ENCODE measurements at regions not wholly inside any gene's neighbourhood (a gene's known extent, or its start where the extent isn't known, plus 50 kb on each side); places are given as distances from the start of the nearest gene placed in this dataset.

DNA sequence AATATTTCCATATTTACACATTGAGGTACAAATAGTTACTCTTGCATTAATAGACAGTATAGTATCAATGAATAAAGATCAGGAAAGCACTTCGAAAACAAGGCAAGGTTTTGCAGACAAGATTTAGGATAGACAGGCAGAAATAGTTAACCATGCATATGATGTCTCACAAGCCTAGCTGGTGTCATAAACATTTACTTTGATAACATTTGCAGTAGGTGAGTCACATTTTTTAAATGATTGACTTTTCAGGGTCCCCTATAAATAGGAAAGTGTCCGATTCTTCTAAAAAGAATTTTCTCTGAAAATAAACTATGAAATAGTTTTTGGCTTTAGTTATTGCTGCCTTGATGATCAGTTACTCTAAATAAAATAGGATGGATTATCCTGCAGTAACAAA, 162.1 kb downstream of the SNX18 start:
- TF ChIP-seq RAD21 (IDR thresholded peaks at IDR 0.05; ENCODE audit: low read depth) (no peak), YY1 (IDR thresholded peaks at IDR 0.05; ENCODE audit: low read depth) (no peak), ZBTB7A (IDR thresholded peaks at IDR 0.05; ENCODE audit: low read depth) (no peak), EP300 (IDR thresholded peaks at IDR 0.05; ENCODE audit: borderline replicate concordance) (no peak), CREB1 (IDR thresholded peaks at IDR 0.05; ENCODE audit: low read depth) (no peak), TEAD4 (IDR thresholded peaks at IDR 0.05) (no peak), CEBPB (IDR thresholded peaks at IDR 0.05) (no peak), NFIC (IDR thresholded peaks at IDR 0.05) (no peak)
- TF ChIP-seq, protein P1, sequence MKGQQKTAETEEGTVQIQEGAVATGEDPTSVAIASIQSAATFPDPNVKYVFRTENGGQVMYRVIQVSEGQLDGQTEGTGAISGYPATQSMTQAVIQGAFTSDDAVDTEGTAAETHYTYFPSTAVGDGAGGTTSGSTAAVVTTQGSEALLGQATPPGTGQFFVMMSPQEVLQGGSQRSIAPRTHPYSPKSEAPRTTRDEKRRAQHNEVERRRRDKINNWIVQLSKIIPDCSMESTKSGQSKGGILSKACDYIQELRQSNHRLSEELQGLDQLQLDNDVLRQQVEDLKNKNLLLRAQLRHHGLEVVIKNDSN (IDR thresholded peaks at IDR 0.05), result no peak
- TF ChIP-seq, protein P2, sequence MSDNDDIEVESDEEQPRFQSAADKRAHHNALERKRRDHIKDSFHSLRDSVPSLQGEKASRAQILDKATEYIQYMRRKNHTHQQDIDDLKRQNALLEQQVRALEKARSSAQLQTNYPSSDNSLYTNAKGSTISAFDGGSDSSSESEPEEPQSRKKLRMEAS (IDR thresholded peaks at IDR 0.05), result no peak

DNA sequence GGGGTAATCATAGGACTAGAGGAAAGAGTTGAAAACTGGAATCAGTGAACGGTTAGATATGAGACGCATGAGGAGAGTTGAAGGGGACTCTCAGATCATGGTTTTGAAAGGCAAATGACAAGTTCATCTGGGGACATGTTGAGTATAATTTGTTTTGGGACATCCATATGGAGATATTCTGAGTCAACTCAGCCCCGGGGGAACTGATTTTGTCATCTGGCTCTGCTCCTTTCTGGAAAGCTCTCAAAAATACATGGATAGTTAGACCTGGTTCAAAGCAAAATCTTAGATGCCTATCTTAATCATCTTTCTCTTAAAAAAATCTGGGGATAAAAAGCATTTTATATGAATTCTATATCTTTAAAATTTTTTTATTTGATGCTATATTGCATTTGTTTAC, 161.2 kb downstream of the SNX18 start:
- no peak for TF ChIP-seq CEBPB (IDR thresholded peaks at IDR 0.05)
- no peak for TF ChIP-seq EGR1 (IDR thresholded peaks at IDR 0.05)
- TF ChIP-seq TCF12 (IDR thresholded peaks at IDR 0.05; ENCODE audit: low read depth), result no peak
- TF ChIP-seq TEAD4 (IDR thresholded peaks at IDR 0.05), result no peak
- TF ChIP-seq, protein P2 (IDR thresholded peaks at IDR 0.05), result no peak
- TF ChIP-seq RAD21 (IDR thresholded peaks at IDR 0.05; ENCODE audit: low read depth), result no peak
- TF ChIP-seq, protein P1 (IDR thresholded peaks at IDR 0.05), result no peak
- no peak for TF ChIP-seq FOXM1 (IDR thresholded peaks at IDR 0.05; ENCODE audit: borderline replicate concordance, low read depth)
- no peak for TF ChIP-seq TAF1 (IDR thresholded peaks at IDR 0.05; ENCODE audit: low read depth)
- TF ChIP-seq, protein P3, sequence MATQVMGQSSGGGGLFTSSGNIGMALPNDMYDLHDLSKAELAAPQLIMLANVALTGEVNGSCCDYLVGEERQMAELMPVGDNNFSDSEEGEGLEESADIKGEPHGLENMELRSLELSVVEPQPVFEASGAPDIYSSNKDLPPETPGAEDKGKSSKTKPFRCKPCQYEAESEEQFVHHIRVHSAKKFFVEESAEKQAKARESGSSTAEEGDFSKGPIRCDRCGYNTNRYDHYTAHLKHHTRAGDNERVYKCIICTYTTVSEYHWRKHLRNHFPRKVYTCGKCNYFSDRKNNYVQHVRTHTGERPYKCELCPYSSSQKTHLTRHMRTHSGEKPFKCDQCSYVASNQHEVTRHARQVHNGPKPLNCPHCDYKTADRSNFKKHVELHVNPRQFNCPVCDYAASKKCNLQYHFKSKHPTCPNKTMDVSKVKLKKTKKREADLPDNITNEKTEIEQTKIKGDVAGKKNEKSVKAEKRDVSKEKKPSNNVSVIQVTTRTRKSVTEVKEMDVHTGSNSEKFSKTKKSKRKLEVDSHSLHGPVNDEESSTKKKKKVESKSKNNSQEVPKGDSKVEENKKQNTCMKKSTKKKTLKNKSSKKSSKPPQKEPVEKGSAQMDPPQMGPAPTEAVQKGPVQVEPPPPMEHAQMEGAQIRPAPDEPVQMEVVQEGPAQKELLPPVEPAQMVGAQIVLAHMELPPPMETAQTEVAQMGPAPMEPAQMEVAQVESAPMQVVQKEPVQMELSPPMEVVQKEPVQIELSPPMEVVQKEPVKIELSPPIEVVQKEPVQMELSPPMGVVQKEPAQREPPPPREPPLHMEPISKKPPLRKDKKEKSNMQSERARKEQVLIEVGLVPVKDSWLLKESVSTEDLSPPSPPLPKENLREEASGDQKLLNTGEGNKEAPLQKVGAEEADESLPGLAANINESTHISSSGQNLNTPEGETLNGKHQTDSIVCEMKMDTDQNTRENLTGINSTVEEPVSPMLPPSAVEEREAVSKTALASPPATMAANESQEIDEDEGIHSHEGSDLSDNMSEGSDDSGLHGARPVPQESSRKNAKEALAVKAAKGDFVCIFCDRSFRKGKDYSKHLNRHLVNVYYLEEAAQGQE (IDR thresholded peaks at IDR 0.05; ENCODE audit: low read depth), result no peak
- TF ChIP-seq EP300 (IDR thresholded peaks at IDR 0.05; ENCODE audit: borderline replicate concordance), result no peak
- TF ChIP-seq YY1 (IDR thresholded peaks at IDR 0.05; ENCODE audit: low read depth), result no peak
- no peak for TF ChIP-seq ZBTB7A (IDR thresholded peaks at IDR 0.05; ENCODE audit: low read depth)
- TF ChIP-seq NFIC (IDR thresholded peaks at IDR 0.05), result no peak
- no peak for TF ChIP-seq CREB1 (IDR thresholded peaks at IDR 0.05; ENCODE audit: low read depth)

DNA sequence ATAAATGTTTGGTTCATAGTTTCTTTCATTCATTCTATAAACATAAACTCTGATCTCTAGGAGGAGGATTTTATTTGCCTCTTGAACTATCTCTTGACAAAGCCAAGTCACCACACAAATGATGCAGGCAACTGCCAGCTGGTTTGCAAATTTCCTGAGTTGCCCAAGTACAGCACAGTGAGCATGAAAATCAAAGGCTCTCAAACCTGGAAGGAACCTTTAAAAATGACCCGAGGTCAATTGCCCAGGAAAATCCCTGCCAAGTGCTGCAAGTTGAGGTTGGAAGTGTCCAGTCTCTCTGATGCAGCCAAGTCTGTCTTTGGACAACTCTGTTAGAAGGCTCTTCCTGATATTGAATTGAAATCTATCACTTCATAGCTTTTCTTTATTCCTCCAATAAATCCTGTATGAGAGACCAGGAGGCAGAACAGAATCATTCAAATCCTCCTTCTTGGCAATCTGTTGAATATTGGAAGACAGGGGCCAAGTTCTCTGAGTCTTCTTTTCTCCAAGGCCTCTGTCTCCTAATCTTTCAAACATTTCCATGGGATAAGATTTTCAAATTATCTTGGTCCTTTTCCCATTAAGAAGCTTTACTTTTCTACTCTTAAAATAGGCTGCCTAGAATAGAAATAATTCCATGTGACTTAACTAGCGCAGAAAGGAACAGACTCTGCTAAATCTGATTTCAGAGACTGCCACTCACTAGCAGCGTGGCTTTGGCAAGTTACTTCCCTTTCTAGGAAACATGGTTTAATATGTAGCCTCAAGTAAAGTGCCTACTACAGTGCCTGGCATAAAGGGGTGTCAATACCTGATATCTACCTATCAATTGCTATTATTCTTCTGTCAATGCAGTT, 159.2 kb downstream of the SNX18 start:
- TF ChIP-seq TCF12 (IDR thresholded peaks at IDR 0.05; ENCODE audit: low read depth) (no peak), TAF1 (IDR thresholded peaks at IDR 0.05; ENCODE audit: low read depth) (no peak)

DNA sequence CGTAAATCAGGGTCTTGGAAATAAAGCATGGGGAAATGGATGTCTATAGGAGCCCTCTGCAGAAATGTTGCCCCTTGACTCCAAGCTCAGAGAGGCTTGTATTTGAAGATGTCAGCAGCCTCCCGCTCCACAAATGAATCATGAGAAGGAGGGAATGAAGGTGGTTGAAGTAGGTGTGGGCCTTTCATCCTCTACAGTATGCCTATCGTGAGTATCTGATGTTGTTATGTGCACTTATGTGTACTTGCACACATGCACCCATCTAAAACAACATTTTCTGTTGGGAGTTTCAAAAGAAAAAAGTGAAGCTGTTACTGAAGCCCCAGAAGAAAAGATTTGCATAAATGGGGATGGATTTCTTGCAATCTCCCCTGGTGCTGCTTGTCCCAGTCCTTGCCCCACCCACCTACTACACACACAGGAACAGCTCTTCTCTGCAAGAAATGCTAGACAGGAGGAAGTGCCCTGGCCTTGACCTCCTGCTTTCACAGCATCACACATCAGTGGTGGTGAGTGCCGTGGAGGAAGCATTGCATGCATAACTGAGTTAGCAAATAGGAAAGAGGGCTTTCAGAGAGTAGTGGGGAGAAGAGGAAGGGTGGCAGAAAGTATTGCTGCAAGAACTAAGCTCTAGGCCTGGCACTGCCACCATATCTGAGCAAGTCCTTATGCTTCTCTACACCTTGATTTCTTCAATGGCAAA, 156.1 kb downstream of the SNX18 start:
- TF ChIP-seq, protein P1 (IDR thresholded peaks at IDR 0.05), result no peak
- TF ChIP-seq RAD21 (IDR thresholded peaks at IDR 0.05; ENCODE audit: low read depth) (no peak), EP300 (IDR thresholded peaks at IDR 0.05; ENCODE audit: borderline replicate concordance) (no peak), FOXM1 (IDR thresholded peaks at IDR 0.05; ENCODE audit: borderline replicate concordance, low read depth) (no peak)
- TF ChIP-seq, protein P2 (IDR thresholded peaks at IDR 0.05), result no peak

DNA sequence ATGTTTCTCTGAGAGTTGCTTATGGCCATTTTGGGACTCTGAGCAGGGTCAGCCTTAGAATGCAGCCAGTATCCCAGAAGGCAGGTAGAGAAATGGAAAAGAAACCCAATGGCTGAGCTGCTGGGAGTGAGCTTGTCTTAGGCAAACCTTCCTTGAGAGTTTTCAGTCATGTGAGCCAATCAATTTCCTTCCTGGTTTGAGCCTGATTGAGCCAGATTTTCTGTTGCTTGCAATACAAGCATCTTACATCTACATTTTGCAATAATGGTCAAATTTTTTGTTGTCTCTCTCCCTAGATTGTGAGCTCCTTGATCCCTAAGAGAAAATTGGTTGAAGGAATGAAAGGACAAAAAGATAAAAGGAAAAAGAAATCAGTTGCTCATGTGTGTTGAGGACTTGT, 155.3 kb downstream of the SNX18 start:
- TF ChIP-seq CREB1 (IDR thresholded peaks at IDR 0.05; ENCODE audit: low read depth), result no peak
- no peak for TF ChIP-seq NFIC (IDR thresholded peaks at IDR 0.05)
- TF ChIP-seq YY1 (IDR thresholded peaks at IDR 0.05; ENCODE audit: low read depth), result no peak
- TF ChIP-seq, protein P2 (IDR thresholded peaks at IDR 0.05), result no peak
- no peak for TF ChIP-seq EGR1 (IDR thresholded peaks at IDR 0.05)
- TF ChIP-seq FOXM1 (IDR thresholded peaks at IDR 0.05; ENCODE audit: borderline replicate concordance, low read depth), result no peak

DNA sequence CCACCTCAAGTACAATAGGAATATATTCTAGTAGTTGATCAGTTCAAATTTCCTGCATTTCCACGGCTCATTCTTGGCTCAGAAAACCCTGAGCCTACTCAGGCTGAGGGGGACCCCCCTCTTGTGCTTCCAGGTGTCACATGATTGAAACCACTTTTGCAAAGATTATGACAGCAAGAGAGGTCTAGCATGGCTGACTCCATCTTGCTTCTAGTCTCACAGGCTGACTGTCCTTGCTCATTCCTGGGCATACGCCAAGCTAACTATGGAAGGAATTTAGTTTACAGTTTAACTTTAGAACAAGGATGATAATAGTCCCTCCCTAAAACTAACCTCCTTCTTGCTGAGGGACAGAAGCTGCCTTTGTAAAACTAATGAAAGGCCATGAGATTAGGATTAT, 154.1 kb downstream of the SNX18 start:
- TF ChIP-seq ZBTB7A (IDR thresholded peaks at IDR 0.05; ENCODE audit: low read depth) (no peak), EP300 (IDR thresholded peaks at IDR 0.05; ENCODE audit: borderline replicate concordance) (no peak), YY1 (IDR thresholded peaks at IDR 0.05; ENCODE audit: low read depth) (no peak), CREB1 (IDR thresholded peaks at IDR 0.05; ENCODE audit: low read depth) (no peak), FOXM1 (IDR thresholded peaks at IDR 0.05; ENCODE audit: borderline replicate concordance, low read depth) (no peak), RAD21 (IDR thresholded peaks at IDR 0.05; ENCODE audit: low read depth) (no peak), EGR1 (IDR thresholded peaks at IDR 0.05) (no peak), TCF12 (IDR thresholded peaks at IDR 0.05; ENCODE audit: low read depth) (no peak), NFIC (IDR thresholded peaks at IDR 0.05) (no peak)
- TF ChIP-seq, protein P3 (IDR thresholded peaks at IDR 0.05; ENCODE audit: low read depth), result no peak
